K562 (cell line): ENCODE measurements at regions not wholly inside any gene's neighbourhood (a gene's known extent, or its start where the extent isn't known, plus 50 kb on each side); places are given as distances from the start of the nearest gene placed in this dataset.

Source experiments
- ATAC-seq: fragments of 200-7000 bp; cut with Tn5 transposase; 3 replicates; pipeline ENCODE4 v1.9.1; 2020; ENCODE audit warnings: moderate library complexity
- BruUV-seq: library from RNA; stranded (reverse); fragments of 400-500 nt; replicated peaks from 2 replicates; lab custom pipeline; 2021; lab: Mats Ljungman, UMichigan
- CTCF ChIA-PET: fragments of 300-600 bp; formaldehyde crosslinking; extraction: SDS; loops from one replicate; lab custom pipeline; 2021; ENCODE audit warnings: low intra/inter-chr PET ratio; lab: Yijun Ruan, JAX
- POLR2A ChIA-PET: fragments of 300-600, 350-650 bp; sonication (Branson Sonifier 250); formaldehyde crosslinking; extraction: SDS; loops from one replicate; lab custom pipeline; 2021; ENCODE audit warnings: antibody characterized with exemption, inconsistent platforms; lab: Yijun Ruan, JAX
- DNase-seq, 4 experiments: peaks; one replicate each; pipeline versions ENCODE4 v3.0.0 to v3.0.0-alpha.2; 2011 to 2018; ENCODE audit warnings: low spot score in 3 of 4, mixed read lengths in 3 of 4; ENCODE audit errors: extremely low read depth in 1 of 4
- FAIRE-seq: peaks from 2 replicates; lab custom pipeline; 2011; peaks lifted over from hg19 to GRCh38; lab: Jason Lieb, UNC
- H2AFZ ChIP-seq: 2 replicates; pipeline ENCODE4 v1.6.0; 2011; ENCODE audit warnings: low read depth, low read length, control low read depth, inconsistent platforms
- H3K27ac ChIP-seq: fragments of 200-600 bp; 3 replicates; pipeline ENCODE4 v1.8.0; 2011; ENCODE audit warnings: low read depth, mild to moderate bottlenecking, control low read depth, inconsistent platforms, low read length, moderate library complexity, mixed read lengths; ENCODE audit errors: extremely low read depth
- H3K27me3 ChIP-seq, 2 experiments: fragments of 300-600 bp in 1 of 2; 2 replicates in 1 of 2; 3 replicates in 1 of 2; pipeline versions ENCODE4 v1.6.0 to v1.8.0; 2011; ENCODE audit warnings: inconsistent platforms in 2 of 2, low read length in 2 of 2, mild to moderate bottlenecking in 1 of 2, mixed read lengths in 1 of 2, moderate library complexity in 1 of 2; ENCODE audit not compliant: control insufficient read depth in 2 of 2, insufficient read depth in 2 of 2
- H3K36me3 ChIP-seq: fragments of 300-600 bp; 3 replicates; pipeline ENCODE4 v1.8.0; 2011; ENCODE audit warnings: mild to moderate bottlenecking, low read length, inconsistent platforms; ENCODE audit not compliant: control insufficient read depth, insufficient read depth
- H3K4me1 ChIP-seq, 2 experiments: fragments of 200-600 bp in 1 of 2; replicated peaks in 1 of 2; 2 replicates in 1 of 2; 3 replicates in 1 of 2; pipeline versions ENCODE4 v1.5.1 to v1.8.0; 2011; ENCODE audit warnings: inconsistent platforms in 2 of 2, low read length in 2 of 2, mild to moderate bottlenecking in 1 of 2, mixed read lengths in 1 of 2, moderate library complexity in 1 of 2; ENCODE audit not compliant: control insufficient read depth in 2 of 2, insufficient read depth in 2 of 2
- H3K4me2 ChIP-seq: 2 replicates; pipeline ENCODE4 v1.6.1; 2011; ENCODE audit warnings: low read length, control low read depth, inconsistent platforms, mixed read lengths; ENCODE audit not compliant: insufficient read depth
- H3K4me3 ChIP-seq: fragments of 200-600 bp; sonication (generic), shearing (Covaris generic); 2 replicates; pipeline ENCODE4 v1.5.1; 2016; ENCODE audit warnings: control low read depth, inconsistent platforms
- H3K79me2 ChIP-seq: fragments of 200-600 bp; 3 replicates; pipeline ENCODE4 v1.8.0; 2011; ENCODE audit warnings: low read length, inconsistent platforms; ENCODE audit not compliant: control insufficient read depth, insufficient read depth
- H3K9ac ChIP-seq, 2 experiments: 2 replicates each; pipeline versions ENCODE4 v1.6.0 to v1.6.1; 2011; ENCODE audit warnings: low read depth in 2 of 2, low read length in 2 of 2, control low read depth in 1 of 2, inconsistent platforms in 1 of 2, mild to moderate bottlenecking in 1 of 2, mixed read lengths in 1 of 2; ENCODE audit not compliant: insufficient read depth in 1 of 2
- H3K9me1 ChIP-seq: one replicate; pipeline ENCODE4 v1.6.0; 2011; ENCODE audit warnings: inconsistent platforms, mild to moderate bottlenecking, low read length, moderate library complexity; ENCODE audit not compliant: control insufficient read depth, insufficient read depth
- H3K9me3 ChIP-seq: replicated peaks from 2 replicates; pipeline ENCODE4 v1.5.1; 2011; ENCODE audit warnings: low read depth, low read length, inconsistent platforms; ENCODE audit not compliant: control insufficient read depth, insufficient read depth
- H4K20me1 ChIP-seq: replicated peaks from 2 replicates; pipeline ENCODE4 v1.6.1; 2011; ENCODE audit warnings: low read length, inconsistent platforms, mixed read lengths; ENCODE audit not compliant: control insufficient read depth, insufficient read depth
- CREB1 ChIP-seq, 2 experiments: sonication (generic) in 1 of 2; formaldehyde crosslinking in 1 of 2; IDR thresholded peaks; 2 replicates each; pipeline versions ENCODE4 v1.6.1 to v1.8.0; 2012 to 2022; ENCODE audit warnings: inconsistent platforms in 1 of 2, mild to moderate bottlenecking in 1 of 2, missing genetic modification reagents in 1 of 2, moderate library complexity in 1 of 2
- CREB5 ChIP-seq: fragments of 250-450 bp; sonication (Bioruptor Pico); IDR thresholded peaks from 2 replicates; pipeline ENCODE4 v1.5.0; 2020; ENCODE audit warnings: mild to moderate bottlenecking
- DPF2 ChIP-seq: fragments of 450-650 bp; IDR thresholded peaks from 2 replicates; pipeline ENCODE4 v1.6.1; 2016
- FOXK2 ChIP-seq, 2 experiments: fragments of 450-650 bp; IDR thresholded peaks in 1 of 2; conservative IDR thresholded peaks in 1 of 2; 2 replicates each; pipeline ENCODE4 v1.6.1; 2016; ENCODE audit warnings: low read depth in 2 of 2, mild to moderate bottlenecking in 1 of 2
- GABPB2 ChIP-seq: fragments of 250-450 bp; sonication (Bioruptor Pico); conservative IDR thresholded peaks from 2 replicates; pipeline ENCODE4 v1.5.1; 2021; ENCODE audit warnings: mild to moderate bottlenecking
- HNRNPUL1 ChIP-seq: fragments of 200-400 bp; formaldehyde crosslinking; IDR thresholded peaks from 2 replicates; pipeline ENCODE4 v1.6.1; 2017; ENCODE audit warnings: low read length
- MAFK ChIP-seq: IDR thresholded peaks from 2 replicates; pipeline ENCODE4 v1.6.1; 2011; ENCODE audit warnings: low read length, improper control_type of control experiment
- NCOR1 ChIP-seq: fragments of 450-650 bp; IDR thresholded peaks from 2 replicates; pipeline ENCODE4 v1.6.1; 2016; ENCODE audit warnings: mild to moderate bottlenecking, moderate library complexity
- SETDB1 ChIP-seq: IDR thresholded peaks from one replicate; pipeline ENCODE4 v1.6.1; 2012; ENCODE audit warnings: low read length, control low read depth, inconsistent platforms
- SIX5 ChIP-seq, 2 experiments: IDR thresholded peaks; 2 replicates each; pipeline ENCODE4 v1.6.1; 2011; ENCODE audit warnings: low read length in 2 of 2, borderline replicate concordance in 1 of 2, low read depth in 1 of 2, mild to moderate bottlenecking in 1 of 2, moderate library complexity in 1 of 2; ENCODE audit not compliant: insufficient read depth in 1 of 2
- ZNF3 ChIP-seq: fragments of 250-450 bp; sonication (Bioruptor Pico); IDR thresholded peaks from 2 replicates; pipeline ENCODE4 v1.5.0; 2021; ENCODE audit warnings: mild to moderate bottlenecking, moderate library complexity
- ZNF444 ChIP-seq: fragments of 250-450 bp; sonication (Bioruptor Pico); IDR thresholded peaks from 2 replicates; pipeline ENCODE4 v1.4.0; 2020; ENCODE audit warnings: mild to moderate bottlenecking, moderate library complexity
- ZNF584 ChIP-seq: fragments of 200-800 bp; sonication (Bioruptor generic); IDR thresholded peaks from 2 replicates; pipeline ENCODE4 v1.6.1; 2016; ENCODE audit warnings: low read depth, mild to moderate bottlenecking, missing genetic modification characterization, missing compliant biosample characterization
- ZNF740 ChIP-seq, 3 experiments: fragments of 200-800 bp in 1 of 3; sonication (Bioruptor generic) in 1 of 3; sonication (generic) in 1 of 3; formaldehyde crosslinking in 1 of 3; IDR thresholded peaks; 2 replicates each; pipeline versions ENCODE4 v1.6.1 to v1.8.0; 2016 to 2022; ENCODE audit warnings: mild to moderate bottlenecking in 2 of 3, missing compliant biosample characterization in 2 of 3, missing genetic modification characterization in 2 of 3, missing genetic modification reagents in 1 of 3
- ZNF764 ChIP-seq: fragments of 250-450 bp; sonication (Bioruptor Pico); IDR thresholded peaks from 2 replicates; pipeline ENCODE4 v1.4.0; 2020; ENCODE audit warnings: low read depth, mild to moderate bottlenecking, moderate library complexity
- WGBS: fragments of 100-300 bp; shearing (Covaris generic); methylation state at CpG from one replicate; pipeline ENCODE4 v1.1.6; 2016; ENCODE audit warnings: low coverage, mixed read lengths; ENCODE audit not compliant: insufficient coverage; ENCODE audit errors: missing lambda C conversion rate; 5-methylcytosine and 5-hydroxymethylcytosine counted together
- in situ Hi-C: fragments of 300-500 bp; cut with MboI; formaldehyde crosslinking; loops from 4 replicates; pipeline ENCODE4 v1.15.0; 2018; ENCODE audit warnings: inconsistent platforms, mixed read lengths
- intact Hi-C: fragments of 100-400 bp; cut with micrococcal nuclease; formaldehyde crosslinking; loops from 2 replicates; pipeline ENCODE4 v1.14.2; 2022

- in situ Hi-C loops: no loop called here
- Histone ChIP-seq H3K27ac (no peak overlapping the region), H3K36me3 (no peaks in the 10 kb centered on the region), H3K9me3 (no peaks in the 10 kb centered on the region)
- TF ChIP-seq CREB5 (CRISPR knock-in tag): no peak
- TF ChIP-seq CREB1 (IDR thresholded peaks at IDR 0.05): no peak
- TF ChIP-seq CREB1 (CRISPR knock-in tag; IDR thresholded peaks at IDR 0.05): no peak
- no peak for TF ChIP-seq NCOR1
- TF ChIP-seq GABPB2 (CRISPR knock-in tag): no peak
- TF ChIP-seq DPF2: no peak
- TF ChIP-seq ZNF740 (CRISPR knock-in tag; IDR thresholded peaks at IDR 0.05): no peak
- TF ChIP-seq ZNF740 (tag; IDR thresholded peaks at IDR 0.05): no peak
- TF ChIP-seq ZNF584 (CRISPR knock-in tag): no peak
- TF ChIP-seq ZNF3: no peak
- TF ChIP-seq FOXK2 (conservative IDR thresholded peaks at IDR 0.05 in 1 of 2, IDR thresholded peaks at IDR 0.05 in 1 of 2; ENCODE audit: low read depth in 2 of 2): no peak
- TF ChIP-seq MAFK: no peak
- TF ChIP-seq HNRNPUL1: no peak
- no peak for TF ChIP-seq SIX5 (IDR thresholded peaks at IDR 0.05; ENCODE audit: borderline replicate concordance in 1 of 2, insufficient read depth in 1 of 2, low read depth in 1 of 2, low read length in 2 of 2)
- TF ChIP-seq SETDB1: no peak
- TF ChIP-seq ZNF764 (CRISPR knock-in tag): no peak
- no peak for TF ChIP-seq ZNF444 (CRISPR knock-in tag)
- TF ChIP-seq, all 486 proteins: peak for 0
- WGBS: under 1% methylated on average over 9 of the region's 9 CpGs
- no peak overlapping the region for H2AFZ ChIP-seq
- no peak overlapping the region for H3K4me2 ChIP-seq
- peaks cover 39 to 91% of the 10 kb centered on the region in 2 experiments; a peak in 4 of 5 replicates for H3K27me3 ChIP-seq
- H3K79me2 ChIP-seq: no peaks in the 10 kb centered on the region
- no peak overlapping the region for H3K4me3 ChIP-seq
- H3K4me1 ChIP-seq: peaks cover 0 to 32% of the 10 kb centered on the region in 2 experiments; a peak in 1 of 5 replicates
- FAIRE-seq (no peak), ATAC-seq (no peak), DNase-seq (no peak)
- intact Hi-C loops: no loop called here
- ChIA-PET CTCF (no interaction called here), POLR2A (no interaction called here)
- no peaks in the 10 kb centered on the region for H3K9me1 ChIP-seq
- 0 out of 2 replicates have a peak, but pooled peaks cover 8% of the 10 kb centered on the region for H4K20me1 ChIP-seq
- H3K9ac ChIP-seq: no peak overlapping the region
- no TSS peak for BruUV-seq
These were observed 77.3 kb downstream of the SIK1 start for GRCh38 chr21:43349644-43350043.
